ENCODE measurements at regions not wholly inside any gene's neighbourhood (a gene's known extent, or its start where the extent isn't known, plus 50 kb on each side); places are given as distances from the start of the nearest gene placed in this dataset.

GRCh38 chr9:106107716-106108115 is 413.4 kb downstream of the TMEM38B start:
- WGBS, 2 experiments (ENCODE audit: extremely low coverage in 1 of 2, insufficient coverage in 1 of 2, insufficient read length in 1 of 2, insufficient replicate concordance in 2 of 2, low coverage in 1 of 2, low lambda C conversion rate in 2 of 2, missing lambda C conversion rate in 1 of 2), result 60% methylated on average over 2 of the region's 2 CpGs; no CpG with 5 or more reads in 1 of the 2 experiments
- H2AFZ ChIP-seq (ENCODE audit: low read length), result no peak overlapping the region
- H3K9ac ChIP-seq (replicated peaks in 1 of 4; ENCODE audit: extremely low read depth in 1 of 4, low read depth in 3 of 4, low read length in 3 of 4), result no peak overlapping the region
- H4K5ac ChIP-seq (ENCODE audit: insufficient read length, low read depth, low read length), result no peak overlapping the region
- no peak overlapping the region for H3K18ac ChIP-seq (ENCODE audit: extremely low read depth, low read length)
- no peak for FAIRE-seq
- H3K36me3 ChIP-seq (ENCODE audit: control insufficient read depth in 2 of 4, insufficient read depth in 4 of 4, low read length in 3 of 4), result no peaks in the 10 kb centered on the region
- no peak overlapping the region for H4K91ac ChIP-seq (replicated peaks; ENCODE audit: insufficient read length, low read length)
- no peaks in the 10 kb centered on the region for H3K9me3 ChIP-seq (ENCODE audit: insufficient read depth in 2 of 2, low read depth in 1 of 2, low read length in 1 of 2)
- no peak overlapping the region for H2BK20ac ChIP-seq (ENCODE audit: low read length)
- no peaks in the 10 kb centered on the region for H4K20me1 ChIP-seq (replicated peaks in 1 of 2; ENCODE audit: control insufficient read depth in 1 of 2, insufficient read depth in 2 of 2, low read length in 2 of 2)
- no peaks in the 10 kb centered on the region for H3K23me2 ChIP-seq (ENCODE audit: low read depth, low read length)
- no peak overlapping the region for H2AK5ac ChIP-seq (ENCODE audit: low read depth, low read length)
- no peak overlapping the region for H3K4ac ChIP-seq (replicated peaks; ENCODE audit: insufficient read length, low read depth, low read length)
- no peak overlapping the region for H4K8ac ChIP-seq (ENCODE audit: extremely low read depth, insufficient read depth, low read length)
- H3K79me1 ChIP-seq (ENCODE audit: low read depth, low read length), result no peaks in the 10 kb centered on the region
- no peak overlapping the region for H2BK12ac ChIP-seq (ENCODE audit: low read depth, low read length)
- no peak overlapping the region for H3K23ac ChIP-seq (ENCODE audit: insufficient read length)
- H2BK5ac ChIP-seq (ENCODE audit: low read depth, low read length), result no peak overlapping the region
- no peaks in the 10 kb centered on the region for H3K4me1 ChIP-seq (replicated peaks in 1 of 4; ENCODE audit: control insufficient read depth in 3 of 4, insufficient read depth in 4 of 4, low read length in 3 of 4)
- ChIA-PET CTCF (ENCODE audit: partially characterized antibody) (no interaction called here), POLR2A (ENCODE audit: partially characterized antibody) (no interaction called here)
- no peaks in the 10 kb centered on the region for H3K79me2 ChIP-seq (ENCODE audit: control insufficient read depth in 1 of 2, insufficient read depth in 2 of 2, low read length in 2 of 2)
- no peak overlapping the region for H2BK15ac ChIP-seq (ENCODE audit: low read length)
- H3K14ac ChIP-seq (ENCODE audit: insufficient read length), result no peak overlapping the region
- H3K56ac ChIP-seq (replicated peaks; ENCODE audit: insufficient read length, low read depth, low read length), result no peak overlapping the region
- H3K4me3 ChIP-seq (ENCODE audit: extremely low read depth in 1 of 4, insufficient read depth in 2 of 4, low read depth in 3 of 4, low read length in 4 of 4), result no peak overlapping the region
- no peak overlapping the region for H2BK120ac ChIP-seq (replicated peaks; ENCODE audit: low read depth, low read length)
- H3K27ac ChIP-seq (ENCODE audit: low read depth, low read length), result no peak overlapping the region
- no peaks in the 10 kb centered on the region for H3K27me3 ChIP-seq (replicated peaks in 1 of 4; ENCODE audit: control insufficient read depth in 3 of 4, extremely low read depth in 1 of 4, insufficient read depth in 3 of 4, low read length in 3 of 4)
- no peak for DNase-seq (ENCODE audit: low read depth in 1 of 2, low spot score in 2 of 2)
- H3K4me2 ChIP-seq (ENCODE audit: insufficient read depth in 1 of 2, low read depth in 2 of 2, low read length in 2 of 2), result no peak overlapping the region
- no peak for TF ChIP-seq HDAC2 (IDR thresholded peaks at IDR 0.05; ENCODE audit: borderline replicate concordance in 1 of 2, low read depth in 2 of 2, low read length in 2 of 2)
- TF ChIP-seq SP1 (IDR thresholded peaks at IDR 0.05; ENCODE audit: low read depth, low read length), result no peak
- no peak for TF ChIP-seq TAF1 (IDR thresholded peaks at IDR 0.05; ENCODE audit: low read depth, low read length)
- no peak for TF ChIP-seq CBX5 (IDR thresholded peaks at IDR 0.05; ENCODE audit: low read depth, low read length)
- no peak for TF ChIP-seq KDM1A (IDR thresholded peaks at IDR 0.05; ENCODE audit: borderline replicate concordance, low read length)
- TF ChIP-seq E2F6 (IDR thresholded peaks at IDR 0.05), result no peak
- no peak for TF ChIP-seq CBX8 (IDR thresholded peaks at IDR 0.05; ENCODE audit: borderline replicate concordance, low read depth, low read length)
- TF ChIP-seq SIN3A (conservative IDR thresholded peaks at IDR 0.05 in 1 of 2, IDR thresholded peaks at IDR 0.05 in 1 of 2; ENCODE audit: low read depth in 1 of 2, low read length in 2 of 2), result no peak
- TF ChIP-seq RFX5 (IDR thresholded peaks at IDR 0.05; ENCODE audit: borderline replicate concordance, low read depth, low read length), result no peak
- TF ChIP-seq GTF2F1 (IDR thresholded peaks at IDR 0.05; ENCODE audit: borderline replicate concordance, low read depth, low read length), result no peak
- TF ChIP-seq SP2 (IDR thresholded peaks at IDR 0.05; ENCODE audit: low read length), result no peak
- no peak for TF ChIP-seq SAP30 (IDR thresholded peaks at IDR 0.05; ENCODE audit: insufficient read depth, insufficient replicate concordance, low read length)
- no peak for TF ChIP-seq RAD21 (IDR thresholded peaks at IDR 0.05 in 1 of 2, conservative IDR thresholded peaks at IDR 0.05 in 1 of 2; ENCODE audit: low read depth in 2 of 2, low read length in 2 of 2)
- no peak for TF ChIP-seq KDM5A (IDR thresholded peaks at IDR 0.05; ENCODE audit: low read length)

Data from H1 (cell line).